HG03135 (cell line): ENCODE measurements at regions not wholly inside any gene's neighbourhood (a gene's known extent, or its start where the extent isn't known, plus 50 kb on each side); places are given as distances from the start of the nearest gene placed in this dataset.
"Not testable (repeated sequence)": the region's sequence is repeated elsewhere in the genome, so short reads cannot be mapped to it uniquely, and the experiment has no call there.

ENCODE experiments used
- ATAC-seq: cut with Tn5 transposase; IDR thresholded peaks from one replicate; pipeline ENCODE4 v1.9.1; 2021; ENCODE audit warnings: mild to moderate bottlenecking, moderate library complexity; ENCODE audit not compliant: unreplicated experiment

GRCh38 chr15:93973287-93973686, 258.1 kb upstream of the MCTP2 start:
- ATAC-seq = no peak

GRCh38 chr15:93968773-93969172, 262.6 kb upstream of the MCTP2 start:
- no peak for ATAC-seq

GRCh38 chr15:93965304-93965908, 266.0 kb upstream of the MCTP2 start:
- no peak for ATAC-seq

GRCh38 chr15:93954985-93955571, 276.3 kb upstream of the MCTP2 start:
- ATAC-seq = no peak

- ATAC-seq = no peak
These were observed 282.6 kb upstream of the MCTP2 start for GRCh38 chr15:93948726-93949125.

- ATAC-seq = no peak
These were observed 287.8 kb upstream of the MCTP2 start for GRCh38 chr15:93943586-93943985.

GRCh38 chr15:93942269-93942694, 289.1 kb upstream of the MCTP2 start:
- ATAC-seq = no peak

- no peak for ATAC-seq
These were observed 289.7 kb upstream of the MCTP2 start for GRCh38 chr15:93941697-93942096.

- ATAC-seq = no peak
These were observed 291.1 kb upstream of the MCTP2 start for GRCh38 chr15:93940226-93940625.

GRCh38 chr15:93932164-93932776, 299.1 kb upstream of the MCTP2 start:
- ATAC-seq = peak; percentile 88

- ATAC-seq = no peak
These were observed 301.8 kb upstream of the MCTP2 start for GRCh38 chr15:93929375-93930094.

GRCh38 chr15:93920204-93920603, 311.2 kb upstream of the MCTP2 start:
- no peak for ATAC-seq

GRCh38 chr15:93918801-93919200, 312.6 kb upstream of the MCTP2 start:
- not testable (repeated sequence) for ATAC-seq

- no peak for ATAC-seq
These were observed 314.2 kb upstream of the MCTP2 start for GRCh38 chr15:93917181-93917580.

- no peak for ATAC-seq
These were observed 317.5 kb upstream of the MCTP2 start for GRCh38 chr15:93913871-93914270.

- ATAC-seq = no peak
These were observed 318.1 kb upstream of the MCTP2 start for GRCh38 chr15:93913310-93913709.

GRCh38 chr15:93900476-93901400, 330.6 kb upstream of the MCTP2 start:
- ATAC-seq = no peak

- ATAC-seq = no peak
These were observed 331.5 kb upstream of the MCTP2 start for GRCh38 chr15:93899817-93900216.

GRCh38 chr15:93897377-93897776, 334.0 kb upstream of the MCTP2 start:
- no peak for ATAC-seq

- ATAC-seq = no peak
These were observed 335.2 kb upstream of the MCTP2 start for GRCh38 chr15:93895976-93896770.
